ENCODE measurements at regions not wholly inside any gene's neighbourhood (a gene's known extent, or its start where the extent isn't known, plus 50 kb on each side); places are given as distances from the start of the nearest gene placed in this dataset.

DNA sequence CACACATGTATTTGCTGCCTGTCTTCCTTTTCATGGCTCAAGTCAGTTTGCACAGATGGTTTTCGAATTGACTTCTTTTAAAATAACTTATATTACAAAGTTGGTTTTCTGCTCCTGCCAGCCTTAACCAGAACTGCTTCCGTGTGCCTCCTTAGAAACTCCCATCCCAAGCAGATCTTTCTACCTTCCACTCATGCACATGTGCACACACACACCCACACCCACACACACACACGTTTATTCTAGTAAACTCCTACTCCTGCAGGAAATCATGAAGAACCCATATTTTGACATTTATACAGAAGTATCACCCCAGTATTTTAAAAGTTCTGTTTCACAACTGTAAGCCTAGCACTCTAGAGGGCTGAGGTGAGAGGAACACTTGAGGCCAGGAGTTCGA is 329.5 kb upstream of the SOX9 start:
- TF ChIP-seq CTCF (IDR thresholded peaks at IDR 0.05; ENCODE audit: insufficient read depth, low read length, poor library complexity, severe bottlenecking), result no peak
- no peak for TF ChIP-seq EZH2phosphoT487 (conservative IDR thresholded peaks at IDR 0.05; ENCODE audit: low read length)
